ENCODE measurements at regions not wholly inside any gene's neighbourhood (a gene's known extent, or its start where the extent isn't known, plus 50 kb on each side); places are given as distances from the start of the nearest gene placed in this dataset.

DNA sequence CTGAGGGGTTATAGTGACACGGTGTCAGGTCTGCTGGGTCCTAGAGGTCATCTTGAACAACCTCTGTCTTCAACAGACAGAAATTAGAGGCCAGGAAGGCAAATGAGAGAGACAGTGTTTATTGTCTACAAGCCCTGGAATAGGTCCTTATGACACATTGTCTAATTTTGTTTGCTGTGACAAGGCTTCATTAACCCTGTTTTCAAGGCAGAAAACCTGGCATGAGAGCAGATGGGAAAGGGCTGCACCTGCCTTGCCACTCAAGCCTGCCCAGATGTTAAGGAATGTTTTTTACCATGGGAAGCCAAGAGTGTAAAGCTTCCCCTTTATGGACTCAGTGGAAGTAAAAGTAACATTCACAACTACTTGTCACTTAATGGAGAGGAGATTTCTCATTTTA, 275.3 kb downstream of the KCNS3 start:
- TF ChIP-seq, protein P1, sequence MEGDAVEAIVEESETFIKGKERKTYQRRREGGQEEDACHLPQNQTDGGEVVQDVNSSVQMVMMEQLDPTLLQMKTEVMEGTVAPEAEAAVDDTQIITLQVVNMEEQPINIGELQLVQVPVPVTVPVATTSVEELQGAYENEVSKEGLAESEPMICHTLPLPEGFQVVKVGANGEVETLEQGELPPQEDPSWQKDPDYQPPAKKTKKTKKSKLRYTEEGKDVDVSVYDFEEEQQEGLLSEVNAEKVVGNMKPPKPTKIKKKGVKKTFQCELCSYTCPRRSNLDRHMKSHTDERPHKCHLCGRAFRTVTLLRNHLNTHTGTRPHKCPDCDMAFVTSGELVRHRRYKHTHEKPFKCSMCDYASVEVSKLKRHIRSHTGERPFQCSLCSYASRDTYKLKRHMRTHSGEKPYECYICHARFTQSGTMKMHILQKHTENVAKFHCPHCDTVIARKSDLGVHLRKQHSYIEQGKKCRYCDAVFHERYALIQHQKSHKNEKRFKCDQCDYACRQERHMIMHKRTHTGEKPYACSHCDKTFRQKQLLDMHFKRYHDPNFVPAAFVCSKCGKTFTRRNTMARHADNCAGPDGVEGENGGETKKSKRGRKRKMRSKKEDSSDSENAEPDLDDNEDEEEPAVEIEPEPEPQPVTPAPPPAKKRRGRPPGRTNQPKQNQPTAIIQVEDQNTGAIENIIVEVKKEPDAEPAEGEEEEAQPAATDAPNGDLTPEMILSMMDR (IDR thresholded peaks at IDR 0.05), result no peak
- TF ChIP-seq POLR2A (IDR thresholded peaks at IDR 0.05), result no peak

Data from testis (tissue), 2 donors.